Right lobe of liver (tissue), 6 donors: ENCODE measurements at regions not wholly inside any gene's neighbourhood (a gene's known extent, or its start where the extent isn't known, plus 50 kb on each side); places are given as distances from the start of the nearest gene placed in this dataset.

Experiments used
- ATAC-seq, 4 donors: fragments of 200-7000 bp; cut with Tn5 transposase; one replicate each; pipeline ENCODE4 v1.9.1; 2020; ENCODE audit warnings: mild to moderate bottlenecking in 4 of 4, moderate library complexity in 4 of 4
- DNase-seq, 3 donors: peaks; one replicate each; pipeline ENCODE4 v3.0.0-alpha.2; 2020
- H3K27ac ChIP-seq, 3 donors: fragments of 200-600 bp; one replicate each; pipeline ENCODE4 v1.8.0; 2022
- H3K27me3 ChIP-seq, 2 donors: fragments of 200-600 bp; one replicate each; pipeline ENCODE4 v1.8.0; 2022
- H3K36me3 ChIP-seq, 4 donors: fragments of 200-600 bp; sonication (generic) in 1 of 4; one replicate each; pipeline versions ENCODE4 v1.5.1 to v1.8.0; 2017 to 2022; ENCODE audit warnings: control low read depth in 1 of 4
- H3K4me1 ChIP-seq, 4 donors: fragments of 200-600 bp; sonication (generic) in 1 of 4; one replicate each; pipeline versions ENCODE4 v1.5.1 to v1.8.0; 2017 to 2022; ENCODE audit warnings: control low read depth in 1 of 4
- H3K4me3 ChIP-seq, 3 donors: fragments of 200-600 bp; one replicate each; pipeline ENCODE4 v1.8.0; 2022
- H3K9me3 ChIP-seq, 4 donors: fragments of 200-600 bp; sonication (generic) in 1 of 4; one replicate each; pipeline versions ENCODE4 v1.5.1 to v1.8.0; 2017 to 2022; ENCODE audit warnings: control low read depth in 1 of 4
- CTCF ChIP-seq, 4 donors: fragments of 200-600 bp in 3 of 4; fragments of 450-650 bp in 1 of 4; IDR thresholded peaks; one replicate each; pipeline versions ENCODE4 v1.5.1 to v1.8.0; 2016 to 2022; ENCODE audit warnings: antibody characterized with exemption in 4 of 4, mild to moderate bottlenecking in 2 of 4
- POLR2A ChIP-seq: fragments of 450-650 bp; IDR thresholded peaks from one replicate; pipeline ENCODE4 v1.6.1; 2017; ENCODE audit warnings: antibody characterized with exemption, mild to moderate bottlenecking
- WGBS: methylation state at CpG from one replicate; pipeline ENCODE4 v1.1.6; 2018; ENCODE audit warnings: low coverage, low lambda C conversion rate; ENCODE audit not compliant: insufficient coverage; ENCODE audit errors: missing lambda C conversion rate; 5-methylcytosine and 5-hydroxymethylcytosine counted together
- intact Hi-C, 2 donors: fragments of 100-400 bp; cut with DNase I; formaldehyde crosslinking; loops; one replicate each; pipeline versions ENCODE4 v1.11.2 to v1.14.1; 2022
- donor health status: DM: no; HTN: yes; CAD: no.
- donor health status: DM: no; HTN: no; CAD: no.
- donor health status: DM: no; HTN: no; CAD: no.
- donor health status: DM: no; HTN: yes; CAD: no.
- donor health status: DM: no; HTN: yes; CAD: no.

GRCh38 chr1:29939079-29939478 lies 702.8 kb downstream of the PTPRU start:
- H3K4me3 ChIP-seq = no peak overlapping the region
- no peak for TF ChIP-seq CTCF (IDR thresholded peaks at IDR 0.05)
- no peak for TF ChIP-seq POLR2A
- H3K36me3 ChIP-seq = no peaks in the 10 kb centered on the region
- no peaks in the 10 kb centered on the region for H3K4me1 ChIP-seq
- H3K27me3 ChIP-seq = no peaks in the 10 kb centered on the region
- WGBS = 50% methylated on average over 2 of the region's 2 CpGs
- no peaks in the 10 kb centered on the region for H3K9me3 ChIP-seq
- intact Hi-C loops = no loop called here
- H3K27ac ChIP-seq = no peak overlapping the region
- DNase-seq (no peak), ATAC-seq (no peak)

- no peaks in the 10 kb centered on the region for H3K9me3 ChIP-seq
- H3K27me3 ChIP-seq = no peaks in the 10 kb centered on the region
- TF ChIP-seq CTCF (IDR thresholded peaks at IDR 0.05) (no peak), POLR2A (no peak)
- no peak overlapping the region for H3K4me3 ChIP-seq
- 73% methylated on average over 1 of the region's 1 CpG for WGBS
- no peak overlapping the region for H3K27ac ChIP-seq
- ATAC-seq (no peak), DNase-seq (no peak)
- intact Hi-C loops = no loop called here
- no peaks in the 10 kb centered on the region for H3K36me3 ChIP-seq
- H3K4me1 ChIP-seq = no peaks in the 10 kb centered on the region
These were observed 701.0 kb downstream of the PTPRU start for GRCh38 chr1:29937356-29937755.

GRCh38 chr1:29936031-29936544 lies 699.8 kb downstream of the PTPRU start:
- intact Hi-C loops = no loop called here
- ATAC-seq (no peak), DNase-seq (no peak)
- 46% methylated on average over 7 of the region's 7 CpGs for whole genome bisulfite sequencing
- no peaks in the 10 kb centered on the region for H3K4me1 ChIP-seq
- H3K27ac ChIP-seq = no peak overlapping the region
- no peak for TF ChIP-seq CTCF (IDR thresholded peaks at IDR 0.05)
- no peaks in the 10 kb centered on the region for H3K27me3 ChIP-seq
- H3K4me3 ChIP-seq = no peak overlapping the region
- no peaks in the 10 kb centered on the region for H3K36me3 ChIP-seq
- no peaks in the 10 kb centered on the region for H3K9me3 ChIP-seq

DNA sequence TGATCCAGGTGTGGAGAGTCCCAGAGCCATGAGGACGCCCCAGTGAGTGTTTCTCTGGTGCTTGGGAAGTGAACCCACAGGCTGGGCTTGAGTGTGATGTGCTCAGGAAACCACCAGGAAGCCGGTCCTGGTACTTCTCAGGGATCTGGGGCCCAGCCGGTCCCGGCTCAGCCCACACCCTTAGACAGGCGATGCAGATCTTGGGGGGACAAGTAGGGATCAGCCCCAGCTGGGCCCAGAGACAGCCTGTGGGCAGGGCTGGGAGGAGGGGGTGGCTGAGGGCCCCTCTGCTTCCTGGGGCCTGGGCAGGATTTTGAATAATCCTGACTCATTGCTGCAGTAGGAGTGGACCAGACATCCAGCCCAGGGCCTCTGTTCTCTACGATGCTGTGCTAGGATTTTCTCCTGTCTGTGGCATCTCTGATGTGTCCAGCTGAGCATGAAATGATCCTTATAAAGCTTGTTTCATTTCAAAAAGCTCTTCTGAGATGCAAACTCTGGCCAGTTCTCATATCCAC lies 698.0 kb downstream of the PTPRU start:
- H3K9me3 ChIP-seq = no peaks in the 10 kb centered on the region
- no peak for TF ChIP-seq POLR2A
- TF ChIP-seq CTCF (IDR thresholded peaks at IDR 0.05) = no peak
- H3K27me3 ChIP-seq = no peaks in the 10 kb centered on the region
- no peaks in the 10 kb centered on the region for H3K36me3 ChIP-seq
- no peak overlapping the region for H3K27ac ChIP-seq
- H3K4me1 ChIP-seq = no peaks in the 10 kb centered on the region
- ATAC-seq = no peak
- DNase-seq = no peak
- WGBS = no CpG with 5 or more reads among the region's 6 CpGs
- intact Hi-C loops = no loop called here
- no peak overlapping the region for H3K4me3 ChIP-seq

DNA sequence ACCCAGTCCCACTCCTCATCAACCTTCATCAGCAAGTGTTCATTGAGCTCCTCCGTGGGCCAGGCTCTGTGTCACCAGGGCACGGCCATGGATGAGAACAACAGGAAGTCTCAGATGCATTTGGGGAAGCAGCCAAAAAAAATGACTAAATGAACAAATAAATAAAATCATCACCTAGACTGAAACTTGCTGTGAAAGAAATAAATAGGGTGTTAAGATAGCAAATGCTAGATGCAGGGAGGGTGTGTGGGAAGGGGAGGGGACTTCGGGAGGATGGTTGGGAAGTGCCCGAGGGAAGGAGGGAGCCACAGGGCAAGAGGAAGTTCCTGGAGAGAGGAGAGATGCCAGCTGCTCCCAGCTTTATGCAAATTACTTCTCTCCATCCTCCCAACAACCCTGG lies 696.7 kb downstream of the PTPRU start:
- Histone ChIP-seq H3K27ac (no peak overlapping the region), H3K4me3 (no peak overlapping the region), H3K27me3 (no peaks in the 10 kb centered on the region), H3K4me1 (no peaks in the 10 kb centered on the region), H3K9me3 (no peaks in the 10 kb centered on the region), H3K36me3 (no peaks in the 10 kb centered on the region)
- DNase-seq (no peak), ATAC-seq (peak in 1 of 4 donors; percentile 58)
- intact Hi-C loops = no loop called here
- 35% methylated on average over 4 of the region's 4 CpGs for WGBS
- TF ChIP-seq POLR2A (no peak), CTCF (IDR thresholded peaks at IDR 0.05) (no peak)
